GM12878 (cell line): ENCODE measurements at regions not wholly inside any gene's neighbourhood (a gene's known extent, or its start where the extent isn't known, plus 50 kb on each side); places are given as distances from the start of the nearest gene placed in this dataset.
"Not testable (repeated sequence)": the region's sequence is repeated elsewhere in the genome, so short reads cannot be mapped to it uniquely, and the experiment has no call there.

Source experiments
- EZH2 ChIP-seq: IDR thresholded peaks from 2 replicates; pipeline ENCODE4 v1.6.1; 2012; ENCODE audit warnings: low read depth, mild to moderate bottlenecking, control low read depth, inconsistent platforms, low read length, borderline replicate concordance; ENCODE audit not compliant: control insufficient read depth
- HDAC6 ChIP-seq: fragments of 200-600 bp; sonication (generic); IDR thresholded peaks from one replicate; pipeline ENCODE4 v1.8.0; 2017; ENCODE audit warnings: antibody characterized with exemption; ENCODE audit not compliant: unreplicated experiment
- JUND ChIP-seq: IDR thresholded peaks from 2 replicates; pipeline ENCODE4 v1.6.1; 2012; ENCODE audit warnings: low read depth, mild to moderate bottlenecking, low read length, improper control_type of control experiment, moderate library complexity
- NR2C1 ChIP-seq: fragments of 450-650 bp; IDR thresholded peaks from 2 replicates; pipeline ENCODE4 v1.6.1; 2017; ENCODE audit warnings: antibody characterized with exemption, mild to moderate bottlenecking, moderate library complexity
- POLR2A ChIP-seq: IDR thresholded peaks from 2 replicates; pipeline ENCODE4 v1.6.1; 2011; ENCODE audit warnings: low read depth, mild to moderate bottlenecking, low read length
- RAD21 ChIP-seq: IDR thresholded peaks from 2 replicates; pipeline ENCODE4 v1.6.1; 2011; ENCODE audit warnings: mild to moderate bottlenecking, low read depth, low read length, moderate library complexity; ENCODE audit not compliant: insufficient read depth
- RCOR1 ChIP-seq: conservative IDR thresholded peaks from 2 replicates; pipeline ENCODE4 v1.6.1; 2012; ENCODE audit warnings: low read depth, low read length, improper control_type of control experiment
- SIN3A ChIP-seq: IDR thresholded peaks from 2 replicates; pipeline ENCODE4 v1.6.1; 2012; ENCODE audit warnings: low read depth, low read length, improper control_type of control experiment
- SIX5 ChIP-seq: IDR thresholded peaks from 2 replicates; pipeline ENCODE4 v1.6.1; 2011; ENCODE audit warnings: mild to moderate bottlenecking, low read depth, low read length, moderate library complexity; ENCODE audit not compliant: severe bottlenecking
- SREBF2 ChIP-seq: IDR thresholded peaks from 2 replicates; pipeline ENCODE4 v1.6.1; 2012; ENCODE audit warnings: mild to moderate bottlenecking, low read length
- SUZ12 ChIP-seq: fragments of 200-600 bp; sonication (generic); IDR thresholded peaks from one replicate; pipeline ENCODE4 v1.6.1; 2018; ENCODE audit warnings: antibody characterized with exemption, mild to moderate bottlenecking; ENCODE audit not compliant: unreplicated experiment
- TF ChIP-seq, protein P1 (sequence below), 3 experiments: IDR thresholded peaks in 2 of 3; conservative IDR thresholded peaks in 1 of 3; 2 replicates each; pipeline ENCODE4 v1.5.1; 2011; ENCODE audit warnings: low read depth in 3 of 3, low read length in 3 of 3, mild to moderate bottlenecking in 3 of 3, control low read depth in 2 of 3, moderate library complexity in 2 of 3, inconsistent platforms in 1 of 3, mixed read lengths in 1 of 3; ENCODE audit not compliant: control insufficient read depth in 2 of 3, insufficient read depth in 1 of 3; ENCODE audit errors: extremely low read depth in 1 of 3
- TF ChIP-seq, protein P2 (sequence below): IDR thresholded peaks from 2 replicates; pipeline ENCODE4 v1.6.1; 2012; ENCODE audit warnings: mild to moderate bottlenecking, low read depth, low read length

DNA sequence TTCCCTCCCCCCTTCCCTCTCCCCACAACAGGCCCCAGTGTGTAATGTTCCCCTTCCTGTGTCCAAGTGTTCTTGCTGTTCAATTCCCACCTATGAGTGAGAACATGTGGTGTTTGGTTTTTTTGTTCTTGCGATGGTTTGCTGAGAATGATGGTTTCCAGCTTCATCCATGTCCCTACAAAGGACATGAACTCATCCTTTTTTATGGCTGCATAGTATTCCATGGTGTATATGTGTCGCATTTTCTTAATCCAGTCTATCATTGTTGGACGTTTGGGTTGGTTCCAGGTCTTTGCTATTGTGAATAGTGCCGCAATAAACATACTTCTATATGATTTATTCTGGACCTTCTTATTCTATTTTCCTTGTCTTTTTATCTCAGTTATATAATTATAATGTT is 165.2 kb upstream of the SLC35G4 start:
- TF ChIP-seq, protein P1, sequence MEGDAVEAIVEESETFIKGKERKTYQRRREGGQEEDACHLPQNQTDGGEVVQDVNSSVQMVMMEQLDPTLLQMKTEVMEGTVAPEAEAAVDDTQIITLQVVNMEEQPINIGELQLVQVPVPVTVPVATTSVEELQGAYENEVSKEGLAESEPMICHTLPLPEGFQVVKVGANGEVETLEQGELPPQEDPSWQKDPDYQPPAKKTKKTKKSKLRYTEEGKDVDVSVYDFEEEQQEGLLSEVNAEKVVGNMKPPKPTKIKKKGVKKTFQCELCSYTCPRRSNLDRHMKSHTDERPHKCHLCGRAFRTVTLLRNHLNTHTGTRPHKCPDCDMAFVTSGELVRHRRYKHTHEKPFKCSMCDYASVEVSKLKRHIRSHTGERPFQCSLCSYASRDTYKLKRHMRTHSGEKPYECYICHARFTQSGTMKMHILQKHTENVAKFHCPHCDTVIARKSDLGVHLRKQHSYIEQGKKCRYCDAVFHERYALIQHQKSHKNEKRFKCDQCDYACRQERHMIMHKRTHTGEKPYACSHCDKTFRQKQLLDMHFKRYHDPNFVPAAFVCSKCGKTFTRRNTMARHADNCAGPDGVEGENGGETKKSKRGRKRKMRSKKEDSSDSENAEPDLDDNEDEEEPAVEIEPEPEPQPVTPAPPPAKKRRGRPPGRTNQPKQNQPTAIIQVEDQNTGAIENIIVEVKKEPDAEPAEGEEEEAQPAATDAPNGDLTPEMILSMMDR (IDR thresholded peaks at IDR 0.05 in 2 of 3, conservative IDR thresholded peaks at IDR 0.05 in 1 of 3; ENCODE audit: control insufficient read depth in 2 of 3, extremely low read depth in 1 of 3, insufficient read depth in 1 of 3, low read depth in 3 of 3, low read length in 3 of 3), result not testable (repeated sequence)
- not testable (repeated sequence) for TF ChIP-seq RCOR1, POLR2A, SUZ12, EZH2, NR2C1, SIX5, RAD21, SIN3A, SREBF2, HDAC6, JUND
- TF ChIP-seq, protein P2, sequence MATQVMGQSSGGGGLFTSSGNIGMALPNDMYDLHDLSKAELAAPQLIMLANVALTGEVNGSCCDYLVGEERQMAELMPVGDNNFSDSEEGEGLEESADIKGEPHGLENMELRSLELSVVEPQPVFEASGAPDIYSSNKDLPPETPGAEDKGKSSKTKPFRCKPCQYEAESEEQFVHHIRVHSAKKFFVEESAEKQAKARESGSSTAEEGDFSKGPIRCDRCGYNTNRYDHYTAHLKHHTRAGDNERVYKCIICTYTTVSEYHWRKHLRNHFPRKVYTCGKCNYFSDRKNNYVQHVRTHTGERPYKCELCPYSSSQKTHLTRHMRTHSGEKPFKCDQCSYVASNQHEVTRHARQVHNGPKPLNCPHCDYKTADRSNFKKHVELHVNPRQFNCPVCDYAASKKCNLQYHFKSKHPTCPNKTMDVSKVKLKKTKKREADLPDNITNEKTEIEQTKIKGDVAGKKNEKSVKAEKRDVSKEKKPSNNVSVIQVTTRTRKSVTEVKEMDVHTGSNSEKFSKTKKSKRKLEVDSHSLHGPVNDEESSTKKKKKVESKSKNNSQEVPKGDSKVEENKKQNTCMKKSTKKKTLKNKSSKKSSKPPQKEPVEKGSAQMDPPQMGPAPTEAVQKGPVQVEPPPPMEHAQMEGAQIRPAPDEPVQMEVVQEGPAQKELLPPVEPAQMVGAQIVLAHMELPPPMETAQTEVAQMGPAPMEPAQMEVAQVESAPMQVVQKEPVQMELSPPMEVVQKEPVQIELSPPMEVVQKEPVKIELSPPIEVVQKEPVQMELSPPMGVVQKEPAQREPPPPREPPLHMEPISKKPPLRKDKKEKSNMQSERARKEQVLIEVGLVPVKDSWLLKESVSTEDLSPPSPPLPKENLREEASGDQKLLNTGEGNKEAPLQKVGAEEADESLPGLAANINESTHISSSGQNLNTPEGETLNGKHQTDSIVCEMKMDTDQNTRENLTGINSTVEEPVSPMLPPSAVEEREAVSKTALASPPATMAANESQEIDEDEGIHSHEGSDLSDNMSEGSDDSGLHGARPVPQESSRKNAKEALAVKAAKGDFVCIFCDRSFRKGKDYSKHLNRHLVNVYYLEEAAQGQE, result not testable (repeated sequence)
